ENCODE measurements at regions not wholly inside any gene's neighbourhood (a gene's known extent, or its start where the extent isn't known, plus 50 kb on each side); places are given as distances from the start of the nearest gene placed in this dataset.

- no peak for DNase-seq (ENCODE audit: low read depth, low spot score)
Observed at GRCh38 chr4:126800575-126801141, 832.1 kb upstream of the INTU start.

GRCh38 chr4:126807132-126807531 is 825.6 kb upstream of the INTU start:
- no peak for DNase-seq (ENCODE audit: low read depth, low spot score)

- no peak for DNase-seq (ENCODE audit: low read depth, low spot score)
Observed at GRCh38 chr4:126812076-126812475, 820.7 kb upstream of the INTU start.

GRCh38 chr4:126820631-126821030 is 812.1 kb upstream of the INTU start:
- no peak for DNase-seq (ENCODE audit: low read depth, low spot score)

GRCh38 chr4:126821152-126821551 is 811.6 kb upstream of the INTU start:
- DNase-seq (ENCODE audit: low read depth, low spot score): no peak

GRCh38 chr4:126825083-126825482 is 807.7 kb upstream of the INTU start:
- no peak for DNase-seq (ENCODE audit: low read depth, low spot score)

GRCh38 chr4:126827669-126828068 is 805.1 kb upstream of the INTU start:
- DNase-seq (ENCODE audit: low read depth, low spot score): no peak

- DNase-seq (ENCODE audit: low read depth, low spot score): no peak
Observed at GRCh38 chr4:126834854-126835253, 797.9 kb upstream of the INTU start.

- DNase-seq (ENCODE audit: low read depth, low spot score): no peak
Observed at GRCh38 chr4:126838941-126839679, 793.6 kb upstream of the INTU start.

GRCh38 chr4:126843492-126844067 is 789.2 kb upstream of the INTU start:
- no peak for DNase-seq (ENCODE audit: low read depth, low spot score)

GRCh38 chr4:126850286-126850685 is 782.5 kb upstream of the INTU start:
- peak; percentile 39 for DNase-seq (ENCODE audit: low read depth, low spot score)

- no peak for DNase-seq (ENCODE audit: low read depth, low spot score)
Observed at GRCh38 chr4:126851391-126851790, 781.4 kb upstream of the INTU start.

GRCh38 chr4:126853715-126854114 is 779.0 kb upstream of the INTU start:
- DNase-seq (ENCODE audit: low read depth, low spot score): no peak

GRCh38 chr4:126856906-126857305 is 775.9 kb upstream of the INTU start:
- DNase-seq (ENCODE audit: low read depth, low spot score): no peak

- DNase-seq (ENCODE audit: low read depth, low spot score): no peak
Observed at GRCh38 chr4:126859314-126859713, 773.4 kb upstream of the INTU start.

GRCh38 chr4:126859872-126860271 is 772.9 kb upstream of the INTU start:
- no peak for DNase-seq (ENCODE audit: low read depth, low spot score)

GRCh38 chr4:126860308-126860707 is 772.4 kb upstream of the INTU start:
- DNase-seq (ENCODE audit: low read depth, low spot score): no peak

GRCh38 chr4:126869967-126870366 is 762.8 kb upstream of the INTU start:
- no peak for DNase-seq (ENCODE audit: low read depth, low spot score)

- no peak for DNase-seq (ENCODE audit: low read depth, low spot score)
Observed at GRCh38 chr4:126871810-126872209, 760.9 kb upstream of the INTU start.

- no peak for DNase-seq (ENCODE audit: low read depth, low spot score)
Observed at GRCh38 chr4:126874533-126874932, 758.2 kb upstream of the INTU start.

- DNase-seq (ENCODE audit: low read depth, low spot score): no peak
Observed at GRCh38 chr4:126888968-126889367, 743.8 kb upstream of the INTU start.

GRCh38 chr4:126890383-126890782 is 742.4 kb upstream of the INTU start:
- DNase-seq (ENCODE audit: low read depth, low spot score): no peak

GRCh38 chr4:126890994-126891393 is 741.8 kb upstream of the INTU start:
- no peak for DNase-seq (ENCODE audit: low read depth, low spot score)
